Glomerular visceral epithelial cell (primary cell): ENCODE measurements at regions not wholly inside any gene's neighbourhood (a gene's known extent, or its start where the extent isn't known, plus 50 kb on each side); places are given as distances from the start of the nearest gene placed in this dataset.

ENCODE experiments used
- DNase-seq: peaks from one replicate; pipeline ENCODE4 v3.0.0-alpha.2; 2016; ENCODE audit errors: extremely low spot score

DNA sequence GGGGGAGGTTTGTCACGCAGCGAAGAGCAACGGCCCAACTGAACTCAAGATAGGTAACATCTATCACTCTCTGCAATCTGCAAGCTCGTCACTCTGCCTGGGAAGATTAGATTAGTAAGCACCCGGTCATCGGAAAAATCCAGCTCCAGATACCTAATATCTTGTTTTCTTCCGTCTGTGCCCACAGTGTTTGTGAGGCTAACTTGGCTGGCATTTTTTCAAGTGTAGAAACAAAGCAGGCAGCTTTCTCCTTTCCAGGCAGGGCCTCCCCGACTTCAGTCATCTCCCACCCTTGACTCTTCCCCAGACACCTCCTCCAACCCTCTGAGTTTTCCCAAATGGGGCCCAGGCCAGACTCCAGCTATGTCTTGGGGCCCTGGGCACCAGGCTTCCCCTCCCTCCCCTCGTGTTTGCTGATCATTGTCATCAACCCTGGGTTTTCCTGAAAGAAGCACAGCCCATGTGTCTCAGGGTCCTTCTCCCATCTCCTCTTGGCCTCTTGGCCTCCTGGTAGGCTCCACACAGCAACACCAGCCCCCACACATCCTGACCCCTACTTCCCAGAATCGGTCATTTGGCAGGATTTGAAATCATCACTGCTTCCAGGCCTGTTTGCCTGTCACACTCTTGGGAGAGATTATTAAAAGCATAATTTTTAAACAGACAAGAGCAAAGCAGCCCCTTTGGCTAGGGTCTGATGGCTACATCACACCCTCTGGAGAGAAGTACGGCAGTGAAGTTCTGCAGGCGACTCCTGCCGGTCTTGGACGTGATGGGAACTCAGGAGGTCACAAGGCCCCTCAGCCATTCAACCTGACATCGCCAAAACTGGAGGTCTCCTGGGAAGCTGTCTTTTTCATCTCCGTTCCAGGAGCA, 144.9 kb upstream of the ID2 start:
- no peak for DNase-seq

- DNase-seq: no peak
Observed at GRCh38 chr2:8537562-8538155, 144.2 kb upstream of the ID2 start.

- no peak for DNase-seq
Observed at GRCh38 chr2:8538531-8538930, 143.3 kb upstream of the ID2 start.

GRCh38 chr2:8538931-8539621, 142.8 kb upstream of the ID2 start:
- no peak for DNase-seq

DNA sequence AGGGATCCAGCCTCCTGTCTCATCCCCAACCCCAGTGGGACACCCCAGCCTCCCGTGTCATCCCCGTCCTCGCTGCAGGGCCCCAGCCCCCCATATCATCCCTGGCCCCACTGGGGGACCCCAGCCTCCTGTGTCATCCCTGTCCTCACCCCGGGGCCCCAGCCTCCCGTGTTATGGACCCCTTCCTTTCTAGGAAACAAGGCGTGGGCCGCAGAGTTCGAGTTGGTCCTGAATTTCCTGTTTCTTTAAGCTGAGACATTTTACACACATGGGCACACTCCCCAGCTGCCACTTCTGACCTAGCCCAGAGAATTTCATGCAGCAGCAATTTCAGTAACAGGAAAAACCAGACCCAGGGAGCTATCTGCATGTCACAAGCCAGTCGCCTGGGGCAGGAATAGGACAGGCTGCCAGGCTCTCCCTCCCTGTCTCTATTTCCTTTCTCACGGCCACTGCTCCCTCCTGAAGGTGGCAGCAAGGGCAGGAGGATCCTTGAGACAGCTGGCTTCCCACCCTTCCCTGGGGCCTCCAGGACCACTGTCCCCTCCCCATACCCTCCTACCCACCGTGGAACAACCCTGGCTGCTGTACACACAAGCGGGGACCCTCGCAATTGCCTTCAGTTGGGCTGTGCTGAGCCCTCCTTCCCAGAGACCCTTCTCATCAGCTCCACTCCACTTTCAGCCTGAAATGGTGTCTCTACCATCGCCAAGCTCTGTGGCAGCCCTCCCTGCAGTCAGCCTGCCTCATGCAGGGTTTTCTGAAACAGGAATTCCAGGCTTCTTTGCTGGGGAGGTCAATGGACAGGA, 141.9 kb upstream of the ID2 start:
- no peak for DNase-seq

DNA sequence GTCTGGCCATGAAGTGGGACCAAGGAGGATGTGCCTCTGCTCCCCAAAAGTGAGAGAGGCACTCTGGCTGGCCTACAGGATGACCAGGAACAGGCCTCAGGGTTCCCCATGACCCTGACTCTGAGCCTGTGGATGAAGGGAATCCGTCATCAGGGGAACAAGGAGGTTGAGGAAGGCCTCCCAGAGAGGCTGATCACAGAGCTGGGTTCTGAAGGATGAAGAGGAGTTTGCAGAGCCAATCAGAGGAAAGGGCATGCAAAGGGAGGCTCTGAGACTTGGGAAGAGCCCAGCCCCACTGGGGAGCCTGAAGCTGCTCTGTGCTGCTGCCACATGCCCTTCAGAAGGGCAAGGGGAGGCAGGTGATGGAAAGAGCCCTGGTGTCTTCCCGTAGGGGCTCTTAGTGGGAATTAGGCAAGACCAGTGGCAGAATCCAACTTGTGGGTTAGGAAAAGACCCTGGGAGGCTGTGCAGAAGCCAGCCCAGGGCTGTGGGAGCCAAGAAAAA, 141.3 kb upstream of the ID2 start:
- no peak for DNase-seq

DNA sequence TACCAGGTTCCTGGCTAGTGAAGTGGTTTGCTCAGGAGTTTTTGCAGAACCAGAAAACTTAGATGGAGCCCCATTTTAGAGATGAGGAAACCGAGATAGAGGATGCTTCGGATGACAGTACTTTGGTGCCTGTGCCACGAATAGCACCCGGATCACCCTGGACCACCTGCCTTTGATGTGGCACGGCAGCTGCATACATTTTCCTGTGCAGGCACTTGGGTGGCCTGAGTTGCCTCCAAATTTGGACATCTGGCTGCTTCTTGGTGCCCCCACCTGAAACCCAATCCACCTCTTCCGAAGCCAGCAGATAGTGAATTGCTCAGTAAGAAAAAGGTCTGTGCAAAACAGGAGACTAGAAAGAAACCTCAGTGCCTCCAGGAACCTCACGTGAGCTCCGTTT, 140.6 kb upstream of the ID2 start:
- DNase-seq: no peak

DNA sequence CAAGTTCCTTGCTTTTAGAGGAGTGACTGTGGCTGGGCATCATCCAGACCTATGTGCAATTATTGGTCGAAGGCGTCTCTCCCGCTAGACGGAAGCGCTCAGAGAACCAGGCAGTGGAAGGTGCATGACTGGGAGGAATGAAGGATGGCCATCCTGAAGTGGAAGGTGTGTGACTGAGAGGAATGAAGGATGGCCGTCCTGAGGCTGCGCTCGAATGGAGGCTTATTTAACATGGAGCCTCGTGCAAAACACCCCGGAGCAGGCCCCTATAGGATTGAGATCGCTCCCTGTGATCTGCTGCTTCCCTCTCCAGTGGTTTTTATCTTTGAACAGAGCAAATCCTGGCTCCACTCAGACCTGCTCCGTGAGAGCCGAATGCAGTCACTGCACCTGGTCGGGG, 140.2 kb upstream of the ID2 start:
- no peak for DNase-seq

DNA sequence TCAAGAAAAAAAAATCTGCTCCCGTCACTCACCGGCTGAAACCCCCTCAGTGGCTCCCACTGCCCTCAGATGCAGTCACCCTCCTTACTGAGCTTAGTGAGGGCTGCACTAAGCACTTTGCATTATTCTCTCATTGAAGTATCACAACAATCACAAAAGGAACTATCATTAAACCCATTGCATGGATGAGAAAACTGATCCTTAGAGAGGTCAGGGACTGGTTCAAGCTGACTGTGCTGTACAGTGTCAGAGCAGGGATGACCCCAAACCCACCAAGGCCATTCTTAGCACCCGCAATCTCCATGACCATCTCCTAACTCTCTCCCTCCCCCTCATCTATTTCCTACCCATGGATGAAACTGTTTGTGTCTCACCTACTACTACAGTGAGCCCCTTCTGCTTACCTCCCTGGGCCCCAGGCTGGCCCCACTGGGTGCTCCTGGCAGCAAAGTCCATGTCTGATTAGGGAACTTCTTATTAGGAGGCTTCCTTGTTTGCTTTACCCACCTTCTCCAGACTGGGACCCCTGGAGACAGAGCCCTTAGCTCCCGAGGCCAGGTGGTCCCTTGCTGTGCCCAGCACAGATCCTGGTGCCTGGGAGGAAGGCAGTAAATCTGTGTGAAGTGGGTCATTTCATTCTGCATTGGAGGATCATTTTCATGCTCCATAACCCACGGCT, 139.3 kb upstream of the ID2 start:
- DNase-seq: no peak

DNA sequence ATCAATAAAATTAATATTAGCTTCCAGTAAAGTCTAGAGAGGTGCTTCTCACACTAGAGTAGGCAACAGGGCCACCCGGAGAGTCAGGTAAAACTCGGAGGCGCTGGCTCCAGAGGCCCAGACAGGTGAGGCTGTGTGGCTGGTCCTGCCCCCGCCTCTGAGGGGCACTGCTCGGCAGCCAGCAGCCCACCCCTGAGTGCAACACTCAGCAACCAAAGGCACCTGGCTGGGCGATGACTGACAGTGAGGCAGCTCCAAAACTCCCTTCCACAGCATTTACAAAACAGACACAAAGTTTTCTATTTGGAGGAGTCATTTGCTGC, 138.8 kb upstream of the ID2 start:
- DNase-seq: no peak

- peak; percentile 75 for DNase-seq
Observed at GRCh38 chr2:8543383-8544170, 138.3 kb upstream of the ID2 start.

- DNase-seq: no peak
Observed at GRCh38 chr2:8544171-8544785, 137.6 kb upstream of the ID2 start.

DNA sequence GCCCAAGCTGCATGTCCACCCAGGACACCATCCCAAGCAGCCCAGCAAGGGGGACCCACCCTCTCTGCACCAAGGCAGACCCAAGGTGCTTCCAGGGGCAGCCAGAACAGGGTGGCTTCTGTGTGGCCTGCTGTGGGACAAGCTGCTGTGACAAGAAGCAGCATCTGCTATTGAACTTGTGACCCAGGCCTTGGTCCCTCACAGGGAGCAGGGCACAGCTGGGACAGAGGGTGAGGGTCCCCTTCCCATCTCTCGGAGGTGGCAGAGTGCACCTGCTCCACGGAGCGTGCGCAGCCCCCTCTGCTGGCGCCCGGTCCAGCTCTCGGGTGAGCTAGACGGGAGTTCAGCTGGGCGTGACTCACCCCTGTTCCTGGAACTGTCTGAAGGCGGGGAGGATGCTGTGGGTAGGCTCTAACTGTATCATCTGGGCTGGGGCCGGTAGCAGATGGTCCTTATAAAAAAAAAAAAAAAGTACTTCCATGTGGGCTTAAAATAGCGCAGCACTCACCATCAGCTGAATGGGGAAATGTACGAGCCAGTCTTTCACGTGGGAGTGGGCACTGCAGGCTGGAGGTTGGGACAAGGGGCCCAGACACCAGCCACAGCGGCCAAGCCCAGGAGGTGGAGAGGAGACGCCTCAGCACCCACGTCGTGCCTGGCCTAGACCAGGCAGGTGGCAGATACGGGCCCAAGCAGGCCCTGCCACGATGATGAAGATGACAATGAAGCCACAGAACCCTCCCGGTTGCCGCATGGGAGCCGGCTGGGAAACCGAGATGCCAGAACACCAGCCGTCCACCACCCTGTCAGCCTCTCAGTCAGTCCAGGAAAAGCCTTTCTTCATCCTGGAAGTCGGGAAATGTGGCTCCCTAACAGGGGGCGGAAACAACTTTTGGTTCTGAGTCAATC, 136.8 kb upstream of the ID2 start:
- DNase-seq: peak; percentile 42

DNA sequence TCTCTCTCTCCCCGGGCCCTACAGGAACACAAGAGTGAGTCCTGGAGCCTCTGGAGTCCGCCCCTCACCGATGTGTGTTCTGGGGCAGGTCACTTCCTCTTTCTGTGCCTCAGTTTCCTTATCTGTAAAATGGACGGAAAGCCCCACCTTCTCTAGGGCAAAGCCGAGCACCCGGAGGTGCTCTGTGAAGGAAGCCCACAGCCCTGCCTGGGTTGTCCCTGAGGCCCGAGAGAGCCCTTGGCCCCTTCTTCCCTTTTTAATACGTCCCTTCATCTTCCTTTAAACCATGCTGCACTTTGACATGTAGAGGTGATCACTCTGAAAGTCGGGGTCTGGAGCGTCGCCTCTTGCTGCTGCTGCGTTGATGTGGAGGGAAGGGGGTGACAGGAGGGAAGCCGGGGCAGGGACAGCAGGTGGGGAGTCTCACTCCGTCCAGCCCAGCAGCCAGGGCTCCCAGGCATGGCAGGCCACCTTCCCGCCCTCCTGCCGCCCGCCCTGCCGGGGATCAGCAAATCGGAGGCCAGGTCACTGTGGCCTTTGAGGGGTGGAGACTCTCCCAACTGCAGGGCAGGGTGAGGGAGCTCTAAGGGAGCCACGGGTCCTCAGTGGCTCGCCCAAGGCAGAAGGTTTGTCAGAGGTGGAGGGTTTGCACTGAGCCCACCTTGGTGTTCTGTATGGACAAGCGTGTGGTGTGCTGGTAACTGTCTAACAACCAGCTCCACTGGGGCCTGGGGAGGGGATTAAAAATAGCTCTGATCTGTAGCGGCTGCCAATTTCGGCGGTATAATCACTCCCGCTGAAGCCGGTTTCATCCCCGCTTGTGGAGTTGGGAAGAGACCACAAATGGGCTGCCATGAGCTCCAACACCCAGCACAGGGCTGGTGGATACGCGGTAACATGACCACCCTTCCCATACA, 135.9 kb upstream of the ID2 start:
- no peak for DNase-seq

- DNase-seq: no peak
Observed at GRCh38 chr2:8546612-8547283, 135.1 kb upstream of the ID2 start.

DNA sequence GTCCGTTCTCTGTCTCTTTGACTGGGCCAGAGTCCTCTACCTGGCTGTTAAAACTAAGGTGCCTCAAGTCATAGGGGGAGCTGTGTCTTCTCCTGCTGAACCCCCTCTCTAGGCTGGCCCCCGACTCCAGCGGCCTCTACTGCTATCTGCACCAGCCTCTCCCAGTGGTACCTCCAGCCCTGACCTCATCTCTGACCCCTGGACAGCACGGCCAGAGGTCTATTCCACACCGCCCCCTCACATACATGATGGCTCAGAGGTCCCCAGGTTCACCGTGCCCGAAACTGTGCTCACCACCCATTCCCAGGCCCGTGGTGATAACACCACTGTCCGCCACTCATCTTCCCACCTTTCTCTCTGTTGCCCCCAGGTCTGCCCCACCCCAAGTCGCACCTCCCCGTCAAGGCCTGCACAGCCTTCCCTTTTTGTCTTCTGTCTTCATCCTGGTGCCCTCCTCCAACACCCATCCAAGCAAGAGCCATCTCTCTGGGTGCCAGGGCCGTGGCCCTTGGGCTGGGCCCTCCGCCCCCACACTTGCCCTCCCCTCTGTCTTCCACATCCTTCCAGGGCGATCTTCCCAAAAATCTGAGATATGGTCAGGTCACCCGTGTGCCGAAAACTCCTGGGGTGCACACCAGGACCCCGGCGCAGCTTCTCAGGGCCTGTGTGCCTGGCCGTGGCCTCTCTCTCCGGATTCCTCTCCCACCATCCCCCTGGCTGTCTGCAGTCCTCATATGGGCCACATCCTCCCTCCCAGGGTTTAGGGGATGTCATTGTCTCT, 134.4 kb upstream of the ID2 start:
- DNase-seq: no peak
